Transverse colon (tissue), 4 donors: ENCODE measurements at regions not wholly inside any gene's neighbourhood (a gene's known extent, or its start where the extent isn't known, plus 50 kb on each side); places are given as distances from the start of the nearest gene placed in this dataset.

ENCODE experiments used
- DNase-seq: peaks from one replicate; pipeline ENCODE4 v3.0.0-alpha.2; 2019
- H3K27ac ChIP-seq, 4 donors: fragments of 200-600 bp; sonication (generic); 2 replicates each; pipeline ENCODE4 v1.5.1; 2016 to 2018; ENCODE audit warnings: inconsistent platforms in 4 of 4
- H3K27me3 ChIP-seq: fragments of 200-600 bp; sonication (generic); 2 replicates; pipeline ENCODE4 v1.5.1; 2017; ENCODE audit warnings: inconsistent platforms
- H3K36me3 ChIP-seq, 4 donors: fragments of 200-600 bp; sonication (generic); 2 replicates each; pipeline ENCODE4 v1.5.1; 2017 to 2019; ENCODE audit warnings: inconsistent platforms in 4 of 4
- H3K4me1 ChIP-seq, 4 donors: fragments of 200-600 bp; sonication (generic); 2 replicates each; pipeline ENCODE4 v1.5.1; 2017 to 2020; ENCODE audit warnings: inconsistent platforms in 4 of 4
- H3K4me3 ChIP-seq, 4 donors: fragments of 200-600 bp; sonication (generic); 1 replicate in 1 of 4; 2 replicates in 3 of 4; pipeline versions ENCODE4 v1.5.1 to v1.6.1; 2017 to 2019; ENCODE audit warnings: inconsistent platforms in 4 of 4
- H3K9me3 ChIP-seq, 2 donors: fragments of 200-600 bp; sonication (generic); 2 replicates each; pipeline ENCODE4 v1.5.1; 2017 to 2019; ENCODE audit warnings: inconsistent platforms in 2 of 2
- CTCF ChIP-seq, 5 experiments: fragments of 200-600 bp in 3 of 5; fragments of 450-650 bp in 2 of 5; sonication (generic) in 3 of 5; IDR thresholded peaks; 1 replicate in 2 of 5; 2 replicates in 3 of 5; pipeline ENCODE4 v1.5.1; 2016 to 2017; ENCODE audit warnings: antibody characterized with exemption in 5 of 5, inconsistent platforms in 3 of 5, mild to moderate bottlenecking in 2 of 5, moderate library complexity in 1 of 5
- EP300 ChIP-seq: sonication (generic); formaldehyde crosslinking; IDR thresholded peaks from one replicate; pipeline ENCODE4 v1.6.1; 2017; ENCODE audit warnings: antibody characterized with exemption, low read depth
- POLR2A ChIP-seq: fragments of 450-650 bp; IDR thresholded peaks from one replicate; pipeline ENCODE4 v1.6.1; 2016; ENCODE audit warnings: antibody characterized with exemption, mild to moderate bottlenecking, moderate library complexity
- POLR2AphosphoS5 ChIP-seq, 3 donors: sonication (generic); formaldehyde crosslinking; IDR thresholded peaks; one replicate each; pipeline ENCODE4 v1.6.1; 2016; ENCODE audit warnings: antibody characterized with exemption in 3 of 3
- WGBS, 2 donors: methylation state at CpG; one replicate each; pipeline ENCODE4 v1.1.5; 2018; ENCODE audit warnings: low coverage in 1 of 2; 5-methylcytosine and 5-hydroxymethylcytosine counted together
- in situ Hi-C, 4 donors: fragments of 200-750 bp; cut with MboI; loops; one replicate each; pipeline versions ENCODE4 v1.15.0 to v1.15.1; 2017; ENCODE audit warnings: low sequenced_read_pairs in 3 of 4, low pct_ligation_motif_present in 1 of 4, low pct_unique_long_range_greater_than_20kb in 1 of 4
- intact Hi-C: fragments of 100-400 bp; cut with DNase I; formaldehyde crosslinking; loops from one replicate; pipeline ENCODE4 v1.15.1; 2023; ENCODE audit warnings: low total_unique reads

GRCh38 chr6:51273228-51273961, 454.7 kb downstream of the TFAP2B start:
- in situ Hi-C loops (no loop called here), intact Hi-C loops (no loop called here)
- H3K4me1 ChIP-seq = no peaks in the 10 kb centered on the region
- H3K4me3 ChIP-seq = no peak overlapping the region
- H3K9me3 ChIP-seq = no peaks in the 10 kb centered on the region
- TF ChIP-seq POLR2A (no peak), EP300 (no peak), POLR2AphosphoS5 (IDR thresholded peaks at IDR 0.05) (no peak)
- H3K27me3 ChIP-seq = no peaks in the 10 kb centered on the region
- 50 to 73% methylated on average over 1 to 5 of the region's 5 CpGs for WGBS, 2 donors
- no peak for DNase-seq
- H3K36me3 ChIP-seq = no peaks in the 10 kb centered on the region
- no peak overlapping the region for H3K27ac ChIP-seq

- no peaks in the 10 kb centered on the region for H3K27me3 ChIP-seq
- intact Hi-C loops (no loop called here), in situ Hi-C loops (no loop called here)
- H3K4me3 ChIP-seq = no peak overlapping the region
- no peak for DNase-seq
- H3K36me3 ChIP-seq = no peaks in the 10 kb centered on the region
- no peaks in the 10 kb centered on the region for H3K4me1 ChIP-seq
- H3K9me3 ChIP-seq = no peaks in the 10 kb centered on the region
- H3K27ac ChIP-seq = no peak overlapping the region
- 67 to 95% methylated on average over 1 of the region's 1 CpG for WGBS, 2 donors
- TF ChIP-seq POLR2AphosphoS5 (IDR thresholded peaks at IDR 0.05) = no peak
These were observed 458.8 kb downstream of the TFAP2B start for GRCh38 chr6:51277474-51277873.

GRCh38 chr6:51282026-51282425, 463.4 kb downstream of the TFAP2B start:
- H3K9me3 ChIP-seq = no peaks in the 10 kb centered on the region
- H3K4me1 ChIP-seq = no peaks in the 10 kb centered on the region
- TF ChIP-seq POLR2AphosphoS5 (IDR thresholded peaks at IDR 0.05) (no peak), POLR2A (no peak), CTCF (IDR thresholded peaks at IDR 0.05) (no peak), EP300 (no peak)
- H3K4me3 ChIP-seq = no peak overlapping the region
- 49 to 69% methylated on average over 2 of the region's 2 CpGs for WGBS, 2 donors
- in situ Hi-C loops = no loop called here
- intact Hi-C loops = no loop called here
- H3K27ac ChIP-seq = no peak overlapping the region
- no peaks in the 10 kb centered on the region for H3K27me3 ChIP-seq
- no peak for DNase-seq
- H3K36me3 ChIP-seq = no peaks in the 10 kb centered on the region

GRCh38 chr6:51283723-51284355, 465.2 kb downstream of the TFAP2B start:
- H3K27me3 ChIP-seq = no peaks in the 10 kb centered on the region
- in situ Hi-C loops (no loop called here), intact Hi-C loops (no loop called here)
- no peak overlapping the region for H3K4me3 ChIP-seq
- no peak for TF ChIP-seq POLR2A
- TF ChIP-seq CTCF (IDR thresholded peaks at IDR 0.05) = no peak
- no peak for TF ChIP-seq EP300
- no peak for TF ChIP-seq POLR2AphosphoS5 (IDR thresholded peaks at IDR 0.05)
- H3K27ac ChIP-seq = no peak overlapping the region
- 86 to 87% methylated on average over 6 of the region's 6 CpGs for WGBS, 2 donors
- no peaks in the 10 kb centered on the region for H3K36me3 ChIP-seq
- no peak for DNase-seq
- no peaks in the 10 kb centered on the region for H3K4me1 ChIP-seq
- H3K9me3 ChIP-seq = no peaks in the 10 kb centered on the region

- intact Hi-C loops (no loop called here), in situ Hi-C loops (no loop called here)
- Histone ChIP-seq H3K4me1 (no peaks in the 10 kb centered on the region), H3K9me3 (no peaks in the 10 kb centered on the region), H3K36me3 (no peaks in the 10 kb centered on the region), H3K27ac (no peak overlapping the region), H3K4me3 (no peak overlapping the region), H3K27me3 (no peaks in the 10 kb centered on the region)
- DNase-seq = no peak
- TF ChIP-seq POLR2AphosphoS5 (IDR thresholded peaks at IDR 0.05) = no peak
- no peak for TF ChIP-seq EP300
- TF ChIP-seq POLR2A = no peak
- TF ChIP-seq CTCF (IDR thresholded peaks at IDR 0.05) = no peak
These were observed 467.2 kb downstream of the TFAP2B start for GRCh38 chr6:51285876-51286275.
